Spleen (tissue), 7 donors: ENCODE measurements at regions not wholly inside any gene's neighbourhood (a gene's known extent, or its start where the extent isn't known, plus 50 kb on each side); places are given as distances from the start of the nearest gene placed in this dataset.

Source experiments
- POLR2AphosphoS5 ChIP-seq, 3 donors: sonication (generic); formaldehyde crosslinking; IDR thresholded peaks; one replicate each; pipeline ENCODE4 v1.5.1; 2017; ENCODE audit warnings: antibody characterized with exemption in 3 of 3
- TF ChIP-seq, protein P1 (sequence below), 11 experiments: fragments of 200-600 bp in 7 of 11; fragments of 450-650 bp in 4 of 11; sonication (generic) in 4 of 11; IDR thresholded peaks in 8 of 11; conservative IDR thresholded peaks in 3 of 11; 1 replicate in 7 of 11; 2 replicates in 4 of 11; pipeline versions ENCODE4 v1.4.0 to v1.8.0; 2016 to 2021; ENCODE audit warnings: antibody characterized with exemption in 11 of 11, inconsistent platforms in 4 of 11, mild to moderate bottlenecking in 1 of 11
- donor health status: DM: no; HTN: no; CAD: no; lungs with moderate emphysema.
- donor health status: DM: no; HTN: no; CAD: no.
- donor health status: DM: no; HTN: no; CAD: no.

DNA sequence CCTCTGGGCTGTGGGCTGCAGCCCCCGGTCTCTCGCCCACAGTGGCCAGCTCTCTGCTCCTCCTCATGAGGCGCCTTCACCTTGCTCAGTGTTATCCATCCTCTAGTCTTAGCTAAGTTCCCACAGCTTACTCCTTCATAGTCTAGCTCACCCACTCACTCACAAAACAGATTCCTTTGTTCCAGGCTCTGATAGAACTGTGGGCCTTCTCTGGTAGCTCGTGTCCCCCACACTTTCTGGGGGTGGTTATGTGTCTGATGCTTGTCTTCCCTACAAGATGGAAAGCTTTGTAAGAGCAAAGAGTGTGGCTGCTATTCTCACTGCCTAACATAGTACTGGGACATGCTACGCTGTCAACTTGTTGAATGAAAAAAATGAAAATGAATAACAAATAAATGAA is 135.8 kb downstream of the EN1 start:
- TF ChIP-seq, protein P1, sequence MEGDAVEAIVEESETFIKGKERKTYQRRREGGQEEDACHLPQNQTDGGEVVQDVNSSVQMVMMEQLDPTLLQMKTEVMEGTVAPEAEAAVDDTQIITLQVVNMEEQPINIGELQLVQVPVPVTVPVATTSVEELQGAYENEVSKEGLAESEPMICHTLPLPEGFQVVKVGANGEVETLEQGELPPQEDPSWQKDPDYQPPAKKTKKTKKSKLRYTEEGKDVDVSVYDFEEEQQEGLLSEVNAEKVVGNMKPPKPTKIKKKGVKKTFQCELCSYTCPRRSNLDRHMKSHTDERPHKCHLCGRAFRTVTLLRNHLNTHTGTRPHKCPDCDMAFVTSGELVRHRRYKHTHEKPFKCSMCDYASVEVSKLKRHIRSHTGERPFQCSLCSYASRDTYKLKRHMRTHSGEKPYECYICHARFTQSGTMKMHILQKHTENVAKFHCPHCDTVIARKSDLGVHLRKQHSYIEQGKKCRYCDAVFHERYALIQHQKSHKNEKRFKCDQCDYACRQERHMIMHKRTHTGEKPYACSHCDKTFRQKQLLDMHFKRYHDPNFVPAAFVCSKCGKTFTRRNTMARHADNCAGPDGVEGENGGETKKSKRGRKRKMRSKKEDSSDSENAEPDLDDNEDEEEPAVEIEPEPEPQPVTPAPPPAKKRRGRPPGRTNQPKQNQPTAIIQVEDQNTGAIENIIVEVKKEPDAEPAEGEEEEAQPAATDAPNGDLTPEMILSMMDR (IDR thresholded peaks at IDR 0.05 in 8 of 11, conservative IDR thresholded peaks at IDR 0.05 in 3 of 11) = no peak
- TF ChIP-seq POLR2AphosphoS5 (IDR thresholded peaks at IDR 0.05) = no peak
